HUES6 (cell line): ENCODE measurements at regions not wholly inside any gene's neighbourhood (a gene's known extent, or its start where the extent isn't known, plus 50 kb on each side); places are given as distances from the start of the nearest gene placed in this dataset.
"Not testable (repeated sequence)": the region's sequence is repeated elsewhere in the genome, so short reads cannot be mapped to it uniquely, and the experiment has no call there.

Source experiments
- H3K27ac ChIP-seq: 2 replicates; pipeline ENCODE4 v1.7.0; 2013; ENCODE audit warnings: low read depth, mild to moderate bottlenecking, low read length, inconsistent platforms
- H3K27me3 ChIP-seq: 2 replicates; pipeline ENCODE4 v1.6.1; 2013; ENCODE audit warnings: low read length; ENCODE audit not compliant: control insufficient read depth, insufficient read depth
- H3K36me3 ChIP-seq: 2 replicates; pipeline ENCODE4 v1.6.1; 2013; ENCODE audit warnings: low read length; ENCODE audit not compliant: control insufficient read depth, insufficient read depth
- H3K4me1 ChIP-seq: 2 replicates; pipeline ENCODE4 v1.6.1; 2013; ENCODE audit warnings: low read length; ENCODE audit not compliant: control insufficient read depth, insufficient read depth
- H3K4me3 ChIP-seq: 2 replicates; pipeline ENCODE4 v1.5.1; 2013; ENCODE audit warnings: low read depth, low read length
- H3K9ac ChIP-seq: one replicate; pipeline ENCODE4 v1.6.1; 2013; ENCODE audit warnings: mild to moderate bottlenecking, low read length
- H3K9me3 ChIP-seq: 2 replicates; pipeline ENCODE4 v1.6.1; 2013; ENCODE audit warnings: low read depth, low read length; ENCODE audit not compliant: control insufficient read depth, insufficient read depth

- H3K9me3 ChIP-seq: no peaks in the 10 kb centered on the region
- no peak overlapping the region for H3K4me3 ChIP-seq
- H3K27ac ChIP-seq: no peak overlapping the region
- no peaks in the 10 kb centered on the region for H3K36me3 ChIP-seq
- H3K4me1 ChIP-seq: peaks cover 4% of the 10 kb centered on the region; the same call in 1 of the 2 replicates
- H3K9ac ChIP-seq: no peak overlapping the region
- H3K27me3 ChIP-seq: no peaks in the 10 kb centered on the region
Observed at GRCh38 chr18:39225373-39225772, 1659.8 kb upstream of the CELF4 start.

GRCh38 chr18:39223283-39223682 is 1657.7 kb upstream of the CELF4 start:
- no peak overlapping the region for H3K4me3 ChIP-seq
- no peak overlapping the region for H3K27ac ChIP-seq
- no peaks in the 10 kb centered on the region for H3K9me3 ChIP-seq
- H3K36me3 ChIP-seq: no peaks in the 10 kb centered on the region
- no peaks in the 10 kb centered on the region for H3K27me3 ChIP-seq
- no peak overlapping the region for H3K9ac ChIP-seq
- H3K4me1 ChIP-seq: no peaks in the 10 kb centered on the region

GRCh38 chr18:39215920-39216319 is 1650.3 kb upstream of the CELF4 start:
- Histone ChIP-seq H3K27ac (no peak overlapping the region), H3K9me3 (peaks cover 12% of the 10 kb centered on the region; the same call in 1 of the 2 replicates), H3K4me1 (no peaks in the 10 kb centered on the region), H3K36me3 (no peaks in the 10 kb centered on the region), H3K9ac (no peak overlapping the region), H3K27me3 (no peaks in the 10 kb centered on the region), H3K4me3 (no peak overlapping the region)

- Histone ChIP-seq H3K4me3 (no peak overlapping the region), H3K4me1 (no peaks in the 10 kb centered on the region), H3K36me3 (no peaks in the 10 kb centered on the region), H3K27ac (no peak overlapping the region), H3K9me3 (peaks cover 12% of the 10 kb centered on the region; the same call in 1 of the 2 replicates), H3K27me3 (no peaks in the 10 kb centered on the region), H3K9ac (no peak overlapping the region)
Observed at GRCh38 chr18:39211461-39211860, 1645.9 kb upstream of the CELF4 start.

GRCh38 chr18:39209173-39209572 is 1643.6 kb upstream of the CELF4 start:
- 0 out of 2 replicates have a peak, but pooled peaks cover 5% of the 10 kb centered on the region for H3K4me1 ChIP-seq

GRCh38 chr18:39208729-39209128 is 1643.1 kb upstream of the CELF4 start:
- H3K36me3 ChIP-seq: no peaks in the 10 kb centered on the region
- H3K9ac ChIP-seq: no peak overlapping the region
- H3K9me3 ChIP-seq: peaks cover 6% of the 10 kb centered on the region; the same call in 1 of the 2 replicates
- no peak overlapping the region for H3K4me3 ChIP-seq
- no peaks in the 10 kb centered on the region for H3K27me3 ChIP-seq
- H3K4me1 ChIP-seq: 0 out of 2 replicates have a peak, but pooled peaks cover 5% of the 10 kb centered on the region
- no peak overlapping the region for H3K27ac ChIP-seq

More at GRCh38 chr18:39209173-39209572, 1643.6 kb upstream of the CELF4 start:
- Histone ChIP-seq H3K36me3 (no peaks in the 10 kb centered on the region), H3K4me3 (no peak overlapping the region), H3K9ac (no peak overlapping the region), H3K27me3 (no peaks in the 10 kb centered on the region), H3K27ac (no peak overlapping the region), H3K9me3 (peaks cover 9% of the 10 kb centered on the region; the same call in 1 of the 2 replicates)

- Histone ChIP-seq H3K27ac (no peak overlapping the region), H3K36me3 (no peaks in the 10 kb centered on the region), H3K9ac (no peak overlapping the region), H3K27me3 (no peaks in the 10 kb centered on the region), H3K4me3 (no peak overlapping the region), H3K9me3 (peaks cover 4% of the 10 kb centered on the region; the same call in 1 of the 2 replicates), H3K4me1 (0 out of 2 replicates have a peak, but pooled peaks cover 5% of the 10 kb centered on the region)
Observed at GRCh38 chr18:39208190-39208589, 1642.6 kb upstream of the CELF4 start.

GRCh38 chr18:39206398-39207103 is 1641.0 kb upstream of the CELF4 start:
- H3K9me3 ChIP-seq, H3K9ac ChIP-seq, H3K4me3 ChIP-seq, H3K4me1 ChIP-seq, H3K27me3 ChIP-seq, H3K27ac ChIP-seq, H3K36me3 ChIP-seq: not testable (repeated sequence)

GRCh38 chr18:39205565-39206195 is 1640.1 kb upstream of the CELF4 start:
- H3K4me3 ChIP-seq: no peak overlapping the region
- H3K27me3 ChIP-seq: no peaks in the 10 kb centered on the region
- H3K9ac ChIP-seq: no peak overlapping the region
- H3K27ac ChIP-seq: no peak overlapping the region
- 0 out of 2 replicates have a peak, but pooled peaks cover 5% of the 10 kb centered on the region for H3K4me1 ChIP-seq
- no peaks in the 10 kb centered on the region for H3K36me3 ChIP-seq
- H3K9me3 ChIP-seq: no peaks in the 10 kb centered on the region

- H3K4me1 ChIP-seq: no peaks in the 10 kb centered on the region
- no peaks in the 10 kb centered on the region for H3K27me3 ChIP-seq
- no peaks in the 10 kb centered on the region for H3K9me3 ChIP-seq
- no peaks in the 10 kb centered on the region for H3K36me3 ChIP-seq
- H3K27ac ChIP-seq: no peak overlapping the region
- H3K9ac ChIP-seq: no peak overlapping the region
- H3K4me3 ChIP-seq: no peak overlapping the region
Observed at GRCh38 chr18:39200153-39200552, 1634.6 kb upstream of the CELF4 start.

- Histone ChIP-seq H3K27ac (no peak overlapping the region), H3K9ac (no peak overlapping the region), H3K4me1 (no peaks in the 10 kb centered on the region), H3K9me3 (no peaks in the 10 kb centered on the region), H3K36me3 (no peaks in the 10 kb centered on the region), H3K27me3 (no peaks in the 10 kb centered on the region), H3K4me3 (no peak overlapping the region)
Observed at GRCh38 chr18:39199231-39199855, 1633.7 kb upstream of the CELF4 start.
